B cell (primary cell): ENCODE measurements at regions not wholly inside any gene's neighbourhood (a gene's known extent, or its start where the extent isn't known, plus 50 kb on each side); places are given as distances from the start of the nearest gene placed in this dataset.

Source experiments
- ATAC-seq: fragments of 200-7000 bp; cut with Tn5 transposase; one replicate; pipeline ENCODE4 v1.10.0; 2021; ENCODE audit warnings: low read depth, mild to moderate bottlenecking, moderate number of reproducible peaks, moderate library complexity
- CTCF ChIA-PET: fragments of 350-600 bp; sonication (Branson Sonifier 250); formaldehyde crosslinking; loops from one replicate; lab custom pipeline; 2021; ENCODE audit warnings: antibody characterized with exemption, inconsistent platforms; lab: Charles Lee
- POLR2A ChIA-PET: fragments of 350-600 bp; sonication (Branson Sonifier 250); formaldehyde crosslinking; loops from one replicate; lab custom pipeline; 2021; ENCODE audit warnings: antibody characterized with exemption; lab: Charles Lee
- DNase-seq: peaks from one replicate; pipeline ENCODE4 v3.0.0; 2013
- H2AFZ ChIP-seq: 2 replicates; pipeline ENCODE4 v1.6.1; 2012; ENCODE audit warnings: mild to moderate bottlenecking, low read depth, low read length; ENCODE audit not compliant: insufficient read depth, poor library complexity, severe bottlenecking
- H3K27ac ChIP-seq, 2 donors: 1 replicate in 1 of 2; 2 replicates in 1 of 2; pipeline ENCODE4 v1.5.1; 2012 to 2013; ENCODE audit warnings: low read length in 2 of 2, mild to moderate bottlenecking in 2 of 2, moderate library complexity in 1 of 2
- H3K27me3 ChIP-seq, 4 experiments: fragments of 200-600 bp in 1 of 4; sonication (generic) in 1 of 4; replicated peaks in 1 of 4; 1 replicate in 2 of 4; 2 replicates in 2 of 4; pipeline versions ENCODE4 v1.6.1 to v1.7.0; 2013 to 2016; ENCODE audit warnings: low read length in 3 of 4, mild to moderate bottlenecking in 2 of 4, mixed read lengths in 1 of 4, moderate library complexity in 1 of 4; ENCODE audit not compliant: insufficient read depth in 4 of 4, control insufficient read depth in 3 of 4; ENCODE audit errors: control extremely low read depth in 1 of 4
- H3K36me3 ChIP-seq, 2 experiments: replicated peaks in 1 of 2; 1 replicate in 1 of 2; 2 replicates in 1 of 2; pipeline versions ENCODE4 v1.6.1 to v1.7.1; 2013; ENCODE audit warnings: low read length in 1 of 2; ENCODE audit not compliant: insufficient read depth in 2 of 2, control insufficient read depth in 1 of 2; ENCODE audit errors: control extremely low read depth in 1 of 2, extremely low read depth in 1 of 2
- H3K4me1 ChIP-seq, 2 donors: fragments of 200-600 bp in 1 of 2; sonication (generic) in 1 of 2; 1 replicate in 1 of 2; 2 replicates in 1 of 2; pipeline versions ENCODE4 v1.5.1 to v1.6.1; 2013 to 2017; ENCODE audit warnings: low read length in 2 of 2; ENCODE audit not compliant: control insufficient read depth in 2 of 2, insufficient read depth in 2 of 2
- H3K4me2 ChIP-seq: replicated peaks from 2 replicates; pipeline ENCODE3; 2012; ENCODE audit warnings: mild to moderate bottlenecking, low read depth, low read length; ENCODE audit not compliant: poor library complexity, severe bottlenecking
- H3K4me3 ChIP-seq, 5 experiments: fragments of 200-600 bp in 1 of 5; sonication (generic) in 1 of 5; 1 replicate in 3 of 5; 2 replicates in 2 of 5; pipeline versions ENCODE4 v1.5.1 to v1.7.0; 2011 to 2016; ENCODE audit warnings: low read length in 4 of 5, mild to moderate bottlenecking in 4 of 5, low read depth in 2 of 5, control low read depth in 1 of 5, moderate library complexity in 1 of 5; ENCODE audit not compliant: insufficient read depth in 1 of 5; ENCODE audit errors: control extremely low read depth in 1 of 5, extremely low read depth in 1 of 5
- H3K79me2 ChIP-seq: fragments of 200-600 bp; sonication (generic); one replicate; pipeline ENCODE4 v1.6.0; 2016; ENCODE audit warnings: low read length; ENCODE audit not compliant: control insufficient read depth, insufficient read depth
- H3K9ac ChIP-seq: fragments of 200-600 bp; sonication (generic); 2 replicates; pipeline ENCODE4 v1.6.1; 2017; ENCODE audit warnings: mild to moderate bottlenecking, low read length, moderate library complexity
- H3K9me3 ChIP-seq, 3 donors: one replicate each; pipeline versions ENCODE4 v1.6.1 to v1.7.1; 2013; ENCODE audit warnings: low read length in 2 of 3; ENCODE audit not compliant: control insufficient read depth in 2 of 3, insufficient read depth in 1 of 3; ENCODE audit errors: control extremely low read depth in 1 of 3
- H4K20me1 ChIP-seq: 2 replicates; pipeline ENCODE4 v1.6.0; 2012; ENCODE audit warnings: mild to moderate bottlenecking, low read length; ENCODE audit not compliant: insufficient read depth, control insufficient read depth, poor library complexity, severe bottlenecking
- H3K27ac Mint-ChIP-seq: one replicate; pipeline ENCODE4 v1.8.0; 2021; ENCODE audit warnings: mixed read lengths
- H3K27me3 Mint-ChIP-seq: one replicate; pipeline ENCODE4 v1.8.0; 2021; ENCODE audit warnings: mixed read lengths
- H3K4me1 Mint-ChIP-seq: one replicate; pipeline ENCODE4 v1.8.0; 2021; ENCODE audit warnings: mixed read lengths
- H3K4me3 Mint-ChIP-seq: one replicate; pipeline ENCODE4 v1.8.0; 2021; ENCODE audit warnings: mixed read lengths
- H3K9me3 Mint-ChIP-seq: one replicate; pipeline ENCODE4 v1.8.0; 2022; ENCODE audit warnings: mixed read lengths; ENCODE audit not compliant: insufficient read depth
- EZH2 ChIP-seq: IDR thresholded peaks from 2 replicates; pipeline ENCODE4 v1.6.1; 2012; ENCODE audit warnings: borderline replicate concordance, low read depth, mild to moderate bottlenecking, moderate library complexity, low read length; ENCODE audit not compliant: insufficient read depth, poor library complexity, severe bottlenecking
- whole genome bisulfite sequencing: methylation state at CpG from one replicate; pipeline ENCODE4 v1.1.5; 2013; ENCODE audit warnings: missing lambda C conversion rate; ENCODE audit not compliant: insufficient coverage; 5-methylcytosine and 5-hydroxymethylcytosine counted together
- intact Hi-C: fragments of 100-400 bp; cut with micrococcal nuclease; formaldehyde crosslinking; loops from one replicate; pipeline ENCODE4 v1.10.0; 2022
- TF ChIP-seq, protein P1 (sequence below): fragments of 200-600 bp; IDR thresholded peaks from one replicate; pipeline ENCODE4 v1.8.0; 2022; ENCODE audit warnings: antibody characterized with exemption, mild to moderate bottlenecking

DNA sequence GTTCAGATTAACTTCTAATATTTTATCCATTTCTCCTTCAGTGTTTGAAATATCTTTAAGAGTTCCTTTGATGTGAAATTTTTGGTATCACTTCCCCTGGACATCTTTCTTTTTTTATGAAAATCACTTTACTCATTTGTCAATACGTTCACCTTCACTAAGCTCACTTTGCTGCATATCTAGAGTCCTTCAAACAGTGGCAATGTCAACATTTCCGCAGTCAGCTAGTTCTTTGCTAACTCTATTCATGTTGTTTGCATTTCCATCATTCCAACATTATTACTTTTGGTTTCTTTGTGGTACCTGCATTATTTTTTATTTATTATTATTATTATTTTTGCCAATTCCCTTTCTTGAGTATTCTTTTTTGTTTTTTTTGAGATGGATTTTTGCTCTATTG, 203.0 kb downstream of the GPAT3 start:
- Histone ChIP-seq H3K9me3 (no peaks in the 10 kb centered on the region), H3K27ac (no peak overlapping the region), H3K36me3 (no peaks in the 10 kb centered on the region), H3K4me3 (no peak overlapping the region), H4K20me1 (no peaks in the 10 kb centered on the region), H3K79me2 (no peaks in the 10 kb centered on the region), H3K4me2 (no peak overlapping the region), H3K27me3 (peaks cover 0 to 2% (median 0%) of the 10 kb centered on the region in 4 experiments), H3K4me1 (no peaks in the 10 kb centered on the region), H3K9ac (no peak overlapping the region), H2AFZ (no peak overlapping the region)
- ChIA-PET POLR2A (no interaction called here), CTCF (no interaction called here)
- TF ChIP-seq, protein P1, sequence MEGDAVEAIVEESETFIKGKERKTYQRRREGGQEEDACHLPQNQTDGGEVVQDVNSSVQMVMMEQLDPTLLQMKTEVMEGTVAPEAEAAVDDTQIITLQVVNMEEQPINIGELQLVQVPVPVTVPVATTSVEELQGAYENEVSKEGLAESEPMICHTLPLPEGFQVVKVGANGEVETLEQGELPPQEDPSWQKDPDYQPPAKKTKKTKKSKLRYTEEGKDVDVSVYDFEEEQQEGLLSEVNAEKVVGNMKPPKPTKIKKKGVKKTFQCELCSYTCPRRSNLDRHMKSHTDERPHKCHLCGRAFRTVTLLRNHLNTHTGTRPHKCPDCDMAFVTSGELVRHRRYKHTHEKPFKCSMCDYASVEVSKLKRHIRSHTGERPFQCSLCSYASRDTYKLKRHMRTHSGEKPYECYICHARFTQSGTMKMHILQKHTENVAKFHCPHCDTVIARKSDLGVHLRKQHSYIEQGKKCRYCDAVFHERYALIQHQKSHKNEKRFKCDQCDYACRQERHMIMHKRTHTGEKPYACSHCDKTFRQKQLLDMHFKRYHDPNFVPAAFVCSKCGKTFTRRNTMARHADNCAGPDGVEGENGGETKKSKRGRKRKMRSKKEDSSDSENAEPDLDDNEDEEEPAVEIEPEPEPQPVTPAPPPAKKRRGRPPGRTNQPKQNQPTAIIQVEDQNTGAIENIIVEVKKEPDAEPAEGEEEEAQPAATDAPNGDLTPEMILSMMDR = no peak
- no peak for TF ChIP-seq EZH2
- DNase-seq (no peak), ATAC-seq (no peak)
- H3K4me3 Mint-ChIP-seq = no peak overlapping the region
- peaks cover 22% of the 10 kb centered on the region for H3K27me3 Mint-ChIP-seq
- no CpG with 5 or more reads among the region's 2 CpGs for WGBS
- intact Hi-C loops = no loop called here
- H3K27ac Mint-ChIP-seq = no peak overlapping the region
- no peaks in the 10 kb centered on the region for H3K4me1 Mint-ChIP-seq
- H3K9me3 Mint-ChIP-seq = no peaks in the 10 kb centered on the region

DNA sequence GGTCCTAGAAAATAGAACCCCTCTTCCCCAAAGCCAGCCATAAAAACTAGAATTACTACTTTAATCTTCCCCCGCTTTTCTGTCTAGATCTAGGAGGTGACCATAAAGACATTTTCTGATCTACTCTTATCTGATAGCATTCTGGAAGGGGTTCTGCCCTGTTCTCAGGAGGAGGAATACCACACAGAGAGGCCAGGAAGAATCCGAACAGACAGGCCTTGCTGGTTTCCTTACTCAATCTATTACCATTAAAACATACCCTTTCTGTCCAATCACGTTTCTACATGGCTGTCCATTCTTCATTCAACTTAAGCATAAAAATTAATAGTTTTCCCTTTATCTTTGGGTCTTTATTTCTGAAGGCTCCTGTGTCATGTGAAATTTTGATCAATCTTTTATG, 198.7 kb downstream of the GPAT3 start:
- Histone ChIP-seq H3K27ac (no peak overlapping the region), H3K4me1 (no peaks in the 10 kb centered on the region), H3K9me3 (peaks cover 0 to 5% (median 0%) of the 10 kb centered on the region in 3 donors), H3K36me3 (no peaks in the 10 kb centered on the region), H3K27me3 (peaks cover 0 to 2% (median 0%) of the 10 kb centered on the region in 4 experiments), H3K4me3 (no peak overlapping the region), H3K79me2 (no peaks in the 10 kb centered on the region), H3K9ac (no peak overlapping the region), H3K4me2 (no peak overlapping the region), H2AFZ (no peak overlapping the region), H4K20me1 (no peaks in the 10 kb centered on the region)
- CTCF ChIA-PET = no interaction called here
- intact Hi-C loops = no loop called here
- Mint-ChIP-seq H3K4me3 (no peak overlapping the region), H3K27ac (no peak overlapping the region), H3K9me3 (peaks cover 3% of the 10 kb centered on the region), H3K27me3 (peaks cover 14% of the 10 kb centered on the region), H3K4me1 (no peaks in the 10 kb centered on the region)
- ATAC-seq (no peak), DNase-seq (no peak)
- WGBS = 88% methylated on average over 1 of the region's 3 CpGs
- TF ChIP-seq EZH2 = no peak
- TF ChIP-seq, protein P1 = no peak
- POLR2A ChIA-PET = no interaction called here
